ENCODE measurements at regions not wholly inside any gene's neighbourhood (a gene's known extent, or its start where the extent isn't known, plus 50 kb on each side); places are given as distances from the start of the nearest gene placed in this dataset.

DNA sequence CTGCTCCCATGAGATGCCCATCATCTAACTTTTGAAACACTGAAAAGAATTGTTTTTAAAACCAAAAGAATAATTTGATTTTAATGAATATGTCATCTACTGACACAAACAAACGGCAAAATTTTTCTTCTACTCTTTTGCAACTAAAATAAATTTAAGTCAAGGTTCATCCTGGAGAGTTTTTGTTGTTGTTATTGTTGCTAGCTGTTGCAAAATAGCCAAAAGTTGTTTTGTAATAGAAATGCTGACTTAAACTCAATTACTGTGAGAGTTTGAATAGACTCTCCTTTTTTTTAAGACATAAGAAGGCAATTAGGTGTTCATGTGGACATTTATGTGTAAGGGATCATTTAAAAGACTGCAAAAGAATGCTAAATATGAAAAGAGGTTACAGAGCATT, 146.0 kb upstream of the SEM1 start:
- TF ChIP-seq, protein P1, sequence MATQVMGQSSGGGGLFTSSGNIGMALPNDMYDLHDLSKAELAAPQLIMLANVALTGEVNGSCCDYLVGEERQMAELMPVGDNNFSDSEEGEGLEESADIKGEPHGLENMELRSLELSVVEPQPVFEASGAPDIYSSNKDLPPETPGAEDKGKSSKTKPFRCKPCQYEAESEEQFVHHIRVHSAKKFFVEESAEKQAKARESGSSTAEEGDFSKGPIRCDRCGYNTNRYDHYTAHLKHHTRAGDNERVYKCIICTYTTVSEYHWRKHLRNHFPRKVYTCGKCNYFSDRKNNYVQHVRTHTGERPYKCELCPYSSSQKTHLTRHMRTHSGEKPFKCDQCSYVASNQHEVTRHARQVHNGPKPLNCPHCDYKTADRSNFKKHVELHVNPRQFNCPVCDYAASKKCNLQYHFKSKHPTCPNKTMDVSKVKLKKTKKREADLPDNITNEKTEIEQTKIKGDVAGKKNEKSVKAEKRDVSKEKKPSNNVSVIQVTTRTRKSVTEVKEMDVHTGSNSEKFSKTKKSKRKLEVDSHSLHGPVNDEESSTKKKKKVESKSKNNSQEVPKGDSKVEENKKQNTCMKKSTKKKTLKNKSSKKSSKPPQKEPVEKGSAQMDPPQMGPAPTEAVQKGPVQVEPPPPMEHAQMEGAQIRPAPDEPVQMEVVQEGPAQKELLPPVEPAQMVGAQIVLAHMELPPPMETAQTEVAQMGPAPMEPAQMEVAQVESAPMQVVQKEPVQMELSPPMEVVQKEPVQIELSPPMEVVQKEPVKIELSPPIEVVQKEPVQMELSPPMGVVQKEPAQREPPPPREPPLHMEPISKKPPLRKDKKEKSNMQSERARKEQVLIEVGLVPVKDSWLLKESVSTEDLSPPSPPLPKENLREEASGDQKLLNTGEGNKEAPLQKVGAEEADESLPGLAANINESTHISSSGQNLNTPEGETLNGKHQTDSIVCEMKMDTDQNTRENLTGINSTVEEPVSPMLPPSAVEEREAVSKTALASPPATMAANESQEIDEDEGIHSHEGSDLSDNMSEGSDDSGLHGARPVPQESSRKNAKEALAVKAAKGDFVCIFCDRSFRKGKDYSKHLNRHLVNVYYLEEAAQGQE (IDR thresholded peaks at IDR 0.05; ENCODE audit: borderline replicate concordance): no peak
- TF ChIP-seq POLR2AphosphoS5 (IDR thresholded peaks at IDR 0.05) (no peak), SMC3 (conservative IDR thresholded peaks at IDR 0.05; ENCODE audit: poor library complexity) (no peak), EP300 (conservative IDR thresholded peaks at IDR 0.05; ENCODE audit: poor library complexity, severe bottlenecking) (no peak)
- TF ChIP-seq, protein P2, sequence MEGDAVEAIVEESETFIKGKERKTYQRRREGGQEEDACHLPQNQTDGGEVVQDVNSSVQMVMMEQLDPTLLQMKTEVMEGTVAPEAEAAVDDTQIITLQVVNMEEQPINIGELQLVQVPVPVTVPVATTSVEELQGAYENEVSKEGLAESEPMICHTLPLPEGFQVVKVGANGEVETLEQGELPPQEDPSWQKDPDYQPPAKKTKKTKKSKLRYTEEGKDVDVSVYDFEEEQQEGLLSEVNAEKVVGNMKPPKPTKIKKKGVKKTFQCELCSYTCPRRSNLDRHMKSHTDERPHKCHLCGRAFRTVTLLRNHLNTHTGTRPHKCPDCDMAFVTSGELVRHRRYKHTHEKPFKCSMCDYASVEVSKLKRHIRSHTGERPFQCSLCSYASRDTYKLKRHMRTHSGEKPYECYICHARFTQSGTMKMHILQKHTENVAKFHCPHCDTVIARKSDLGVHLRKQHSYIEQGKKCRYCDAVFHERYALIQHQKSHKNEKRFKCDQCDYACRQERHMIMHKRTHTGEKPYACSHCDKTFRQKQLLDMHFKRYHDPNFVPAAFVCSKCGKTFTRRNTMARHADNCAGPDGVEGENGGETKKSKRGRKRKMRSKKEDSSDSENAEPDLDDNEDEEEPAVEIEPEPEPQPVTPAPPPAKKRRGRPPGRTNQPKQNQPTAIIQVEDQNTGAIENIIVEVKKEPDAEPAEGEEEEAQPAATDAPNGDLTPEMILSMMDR (IDR thresholded peaks at IDR 0.05; ENCODE audit: poor library complexity, severe bottlenecking): no peak
